ENCODE measurements at regions not wholly inside any gene's neighbourhood (a gene's known extent, or its start where the extent isn't known, plus 50 kb on each side); places are given as distances from the start of the nearest gene placed in this dataset.

- DNase-seq (ENCODE audit: low read depth) = no peak
Measured at GRCh38 chr7:125055376-125055775, 125.8 kb upstream of the POT1 start.

- no peak for DNase-seq (ENCODE audit: low read depth)
Measured at GRCh38 chr7:125046767-125047166, 117.1 kb upstream of the POT1 start.

GRCh38 chr7:125033506-125033905 is 103.9 kb upstream of the POT1 start:
- no peak for DNase-seq (ENCODE audit: low read depth)

GRCh38 chr7:125032943-125033342 is 103.3 kb upstream of the POT1 start:
- no peak for DNase-seq (ENCODE audit: low read depth)

GRCh38 chr7:125030756-125031387 is 101.2 kb upstream of the POT1 start:
- DNase-seq (ENCODE audit: low read depth) = no peak

- no peak for DNase-seq (ENCODE audit: low read depth)
Measured at GRCh38 chr7:125025620-125026019, 96.0 kb upstream of the POT1 start.

- DNase-seq (ENCODE audit: low read depth) = no peak
Measured at GRCh38 chr7:125020801-125021200, 91.2 kb upstream of the POT1 start.

GRCh38 chr7:125010540-125010939 is 80.9 kb upstream of the POT1 start:
- no peak for DNase-seq (ENCODE audit: low read depth)

GRCh38 chr7:124996778-124997177 is 67.2 kb upstream of the POT1 start:
- DNase-seq (ENCODE audit: low read depth) = no peak

- no peak for DNase-seq (ENCODE audit: low read depth)
Measured at GRCh38 chr7:124992851-124993562, 63.4 kb upstream of the POT1 start.

GRCh38 chr7:124989911-124990310 is 60.3 kb upstream of the POT1 start:
- DNase-seq (ENCODE audit: low read depth) = no peak

All from forelimb muscle (tissue), 1 donor.